Mesendoderm (in vitro differentiated cells): ENCODE measurements at regions not wholly inside any gene's neighbourhood (a gene's known extent, or its start where the extent isn't known, plus 50 kb on each side); places are given as distances from the start of the nearest gene placed in this dataset.

ENCODE experiments used
- DNase-seq: peaks from one replicate; pipeline ENCODE4 v3.0.0; 2013
- H2AK5ac ChIP-seq: 2 replicates; pipeline ENCODE4 v1.6.1; 2013; ENCODE audit warnings: low read length, inconsistent platforms
- H2BK120ac ChIP-seq: 2 replicates; pipeline ENCODE4 v1.6.1; 2013; ENCODE audit warnings: low read depth, mild to moderate bottlenecking, low read length, moderate library complexity, mixed read lengths
- H2BK15ac ChIP-seq: replicated peaks from 2 replicates; pipeline ENCODE4 v1.6.1; 2013; ENCODE audit warnings: low read depth, mild to moderate bottlenecking, moderate library complexity
- H2BK5ac ChIP-seq: 2 replicates; pipeline ENCODE4 v1.6.1; 2013; ENCODE audit warnings: low read length, inconsistent platforms
- H3K18ac ChIP-seq: 2 replicates; pipeline ENCODE4 v1.6.1; 2013; ENCODE audit warnings: mild to moderate bottlenecking, low read length, mixed read lengths
- H3K23ac ChIP-seq: one replicate; pipeline ENCODE4 v1.6.1; 2013; ENCODE audit warnings: low read length
- H3K27ac ChIP-seq: 2 replicates; pipeline ENCODE4 v1.5.1; 2013; ENCODE audit warnings: low read depth, mild to moderate bottlenecking, inconsistent platforms, low read length, moderate library complexity
- H3K27me3 ChIP-seq: 2 replicates; pipeline ENCODE4 v1.6.1; 2013; ENCODE audit warnings: low read length, control low read depth, mild to moderate bottlenecking, inconsistent platforms; ENCODE audit not compliant: insufficient read depth, poor library complexity
- H3K36me3 ChIP-seq: 2 replicates; pipeline ENCODE4 v1.6.1; 2013; ENCODE audit warnings: low read length, inconsistent platforms; ENCODE audit not compliant: control insufficient read depth, insufficient read depth
- H3K4ac ChIP-seq: one replicate; pipeline ENCODE4 v1.6.1; 2013; ENCODE audit warnings: low read depth, mild to moderate bottlenecking, low read length, moderate library complexity
- H3K4me1 ChIP-seq: 2 replicates; pipeline ENCODE4 v1.6.1; 2013; ENCODE audit warnings: low read depth, low read length, inconsistent platforms; ENCODE audit not compliant: control insufficient read depth
- H3K4me2 ChIP-seq: 2 replicates; pipeline ENCODE4 v1.6.1; 2013; ENCODE audit warnings: low read length
- H3K4me3 ChIP-seq: 2 replicates; pipeline ENCODE4 v1.5.1; 2013; ENCODE audit warnings: mild to moderate bottlenecking, low read length
- H3K56ac ChIP-seq: one replicate; pipeline ENCODE4 v1.6.1; 2013; ENCODE audit warnings: low read length
- H3K79me1 ChIP-seq: 2 replicates; pipeline ENCODE4 v1.6.1; 2013; ENCODE audit warnings: low read length, inconsistent platforms
- H3K79me2 ChIP-seq: 2 replicates; pipeline ENCODE4 v1.6.1; 2013; ENCODE audit warnings: mild to moderate bottlenecking, low read length; ENCODE audit not compliant: control insufficient read depth, insufficient read depth
- H3K9ac ChIP-seq: 2 replicates; pipeline ENCODE4 v1.6.1; 2013; ENCODE audit warnings: low read length, inconsistent platforms
- H4K5ac ChIP-seq: one replicate; pipeline ENCODE4 v1.6.1; 2013; ENCODE audit warnings: low read length
- H4K8ac ChIP-seq: one replicate; pipeline ENCODE4 v1.6.1; 2013; ENCODE audit warnings: low read depth, mild to moderate bottlenecking, control low read depth, low read length, moderate library complexity
- WGBS: extraction: QIAGEN DNeasy Blood & Tissue Kit; methylation state at CpG from one replicate; pipeline ENCODE4 v1.1.7; 2013; ENCODE audit warnings: low lambda C conversion rate, missing lambda C conversion rate; ENCODE audit not compliant: insufficient coverage; ENCODE audit errors: extremely low coverage; 5-methylcytosine and 5-hydroxymethylcytosine counted together

DNA sequence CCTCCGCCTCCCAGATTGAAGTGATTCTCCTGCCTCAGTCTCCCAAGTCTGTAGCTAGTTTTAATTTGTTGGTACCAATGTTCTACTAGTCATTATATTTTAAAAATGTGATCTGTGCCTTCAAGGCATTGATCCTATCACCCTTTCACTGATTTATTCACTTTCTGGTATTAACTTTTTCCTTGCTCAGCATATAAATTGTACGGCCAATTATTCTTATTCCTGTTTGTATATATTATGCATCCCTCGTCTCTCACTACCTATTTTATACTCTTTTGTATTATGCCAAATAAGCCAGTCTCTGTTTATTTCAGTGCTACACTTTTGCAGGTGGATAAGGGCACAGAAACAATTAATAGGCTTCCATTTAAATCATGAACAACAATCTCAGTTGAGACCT lies 620.2 kb upstream of the BCHE start:
- Histone ChIP-seq H3K79me2 (no peaks in the 10 kb centered on the region), H3K4ac (no peak overlapping the region), H2AK5ac (no peak overlapping the region), H2BK5ac (no peak overlapping the region), H3K4me2 (no peak overlapping the region), H2BK120ac (no peak overlapping the region), H3K9ac (no peak overlapping the region), H3K23ac (no peak overlapping the region), H3K4me3 (no peak overlapping the region), H3K79me1 (no peaks in the 10 kb centered on the region), H3K4me1 (no peaks in the 10 kb centered on the region), H3K36me3 (no peaks in the 10 kb centered on the region), H3K27me3 (no peaks in the 10 kb centered on the region), H4K8ac (no peak overlapping the region), H4K5ac (no peak overlapping the region), H3K18ac (no peak overlapping the region), H3K56ac (no peak overlapping the region), H2BK15ac (no peak overlapping the region), H3K27ac (no peak overlapping the region)
- no CpG with 5 or more reads among the region's 3 CpGs for WGBS
- DNase-seq = no peak

DNA sequence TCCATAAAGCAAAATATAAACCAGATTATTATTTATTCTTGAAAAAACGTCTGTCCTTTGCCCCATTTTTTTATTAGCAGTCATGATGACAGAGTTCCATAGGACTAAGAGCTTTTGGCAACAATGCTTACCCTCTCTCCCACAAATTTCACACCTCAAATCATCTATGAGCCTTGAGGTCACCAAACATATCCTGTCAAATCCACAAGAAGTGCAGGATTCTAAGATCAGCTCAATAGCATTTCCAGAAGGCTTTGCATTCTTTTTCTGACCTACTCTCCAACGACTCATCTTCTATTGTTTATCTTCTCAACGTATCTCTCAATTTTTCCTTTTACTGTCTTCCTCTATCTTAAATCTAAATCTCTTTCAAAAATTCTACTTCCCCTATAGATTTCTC lies 619.1 kb upstream of the BCHE start:
- H2AK5ac ChIP-seq = no peak overlapping the region
- H3K56ac ChIP-seq = no peak overlapping the region
- H3K79me1 ChIP-seq = no peaks in the 10 kb centered on the region
- no peak overlapping the region for H2BK120ac ChIP-seq
- 100% methylated on average over 1 of the region's 3 CpGs for WGBS
- H3K9ac ChIP-seq = no peak overlapping the region
- no peak overlapping the region for H4K8ac ChIP-seq
- no peak overlapping the region for H3K4me3 ChIP-seq
- no peaks in the 10 kb centered on the region for H3K36me3 ChIP-seq
- no peak overlapping the region for H3K4ac ChIP-seq
- no peak overlapping the region for H3K4me2 ChIP-seq
- H3K27ac ChIP-seq = no peak overlapping the region
- H3K18ac ChIP-seq = no peak overlapping the region
- H2BK15ac ChIP-seq = no peak overlapping the region
- H3K27me3 ChIP-seq = no peaks in the 10 kb centered on the region
- no peaks in the 10 kb centered on the region for H3K79me2 ChIP-seq
- no peak overlapping the region for H2BK5ac ChIP-seq
- no peak overlapping the region for H3K23ac ChIP-seq
- no peaks in the 10 kb centered on the region for H3K4me1 ChIP-seq
- peak; percentile 11 for DNase-seq
- no peak overlapping the region for H4K5ac ChIP-seq

DNA sequence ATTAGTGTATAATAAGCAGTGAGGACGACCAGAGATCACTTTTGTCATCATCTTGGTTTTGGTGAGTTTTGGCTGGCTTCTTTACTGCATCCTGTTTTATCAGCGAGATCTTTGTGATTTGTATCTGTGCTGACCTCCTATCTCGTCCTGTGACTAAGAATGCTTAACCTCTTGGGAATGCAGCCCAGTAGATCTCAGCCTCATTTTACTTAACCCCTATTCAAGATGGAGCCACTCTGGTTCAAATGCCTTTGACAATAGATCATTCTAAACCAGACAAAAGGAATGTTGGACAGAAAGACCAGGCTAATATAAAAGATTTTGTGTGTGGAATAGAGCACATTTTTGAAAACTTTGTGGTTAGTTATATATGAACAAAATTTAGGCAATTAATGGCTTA lies 618.5 kb upstream of the BCHE start:
- Histone ChIP-seq H4K5ac (no peak overlapping the region), H3K27ac (no peak overlapping the region), H3K27me3 (no peaks in the 10 kb centered on the region), H3K4me2 (no peak overlapping the region), H4K8ac (no peak overlapping the region), H3K18ac (no peak overlapping the region), H2BK120ac (no peak overlapping the region), H3K79me2 (no peaks in the 10 kb centered on the region), H2BK15ac (no peak overlapping the region), H3K36me3 (no peaks in the 10 kb centered on the region), H3K4ac (no peak overlapping the region), H3K79me1 (no peaks in the 10 kb centered on the region), H3K9ac (no peak overlapping the region), H3K4me3 (no peak overlapping the region), H3K56ac (no peak overlapping the region), H3K23ac (no peak overlapping the region), H2AK5ac (no peak overlapping the region), H2BK5ac (no peak overlapping the region), H3K4me1 (no peaks in the 10 kb centered on the region)
- DNase-seq = peak; percentile 71
- WGBS = no CpG with 5 or more reads among the region's 3 CpGs

- H3K4me3 ChIP-seq = no peak overlapping the region
Observed at GRCh38 chr3:166453478-166453877, 616.3 kb upstream of the BCHE start.

GRCh38 chr3:166451997-166452396 lies 614.8 kb upstream of the BCHE start:
- Histone ChIP-seq H3K4me3 (no peak overlapping the region), H2BK120ac (no peak overlapping the region), H3K79me2 (no peaks in the 10 kb centered on the region), H3K56ac (no peak overlapping the region), H3K4me1 (no peaks in the 10 kb centered on the region), H3K36me3 (no peaks in the 10 kb centered on the region), H3K18ac (no peak overlapping the region), H4K5ac (no peak overlapping the region), H4K8ac (no peak overlapping the region), H2AK5ac (no peak overlapping the region), H3K27me3 (no peaks in the 10 kb centered on the region), H2BK15ac (no peak overlapping the region), H3K23ac (no peak overlapping the region), H2BK5ac (no peak overlapping the region), H3K9ac (no peak overlapping the region), H3K79me1 (no peaks in the 10 kb centered on the region), H3K4me2 (no peak overlapping the region), H3K27ac (no peak overlapping the region), H3K4ac (no peak overlapping the region)
- WGBS = no CpG with 5 or more reads among the region's 1 CpG
- no peak for DNase-seq

More at GRCh38 chr3:166453478-166453877, 616.3 kb upstream of the BCHE start:
- no peak overlapping the region for H3K4me2 ChIP-seq
- DNase-seq = peak; percentile 25
- H3K27me3 ChIP-seq = no peaks in the 10 kb centered on the region
- H4K5ac ChIP-seq = no peak overlapping the region
- H4K8ac ChIP-seq = no peak overlapping the region
- H2BK15ac ChIP-seq = no peak overlapping the region
- no peak overlapping the region for H2BK120ac ChIP-seq
- H3K23ac ChIP-seq = no peak overlapping the region
- H3K36me3 ChIP-seq = no peaks in the 10 kb centered on the region
- no peak overlapping the region for H3K9ac ChIP-seq
- no peak overlapping the region for H2AK5ac ChIP-seq
- WGBS = no CpG with 5 or more reads among the region's 1 CpG
- H3K79me1 ChIP-seq = no peaks in the 10 kb centered on the region
- H3K4me1 ChIP-seq = no peaks in the 10 kb centered on the region
- no peaks in the 10 kb centered on the region for H3K79me2 ChIP-seq
- no peak overlapping the region for H2BK5ac ChIP-seq
- no peak overlapping the region for H3K56ac ChIP-seq
- no peak overlapping the region for H3K18ac ChIP-seq
- no peak overlapping the region for H3K4ac ChIP-seq
- no peak overlapping the region for H3K27ac ChIP-seq

DNA sequence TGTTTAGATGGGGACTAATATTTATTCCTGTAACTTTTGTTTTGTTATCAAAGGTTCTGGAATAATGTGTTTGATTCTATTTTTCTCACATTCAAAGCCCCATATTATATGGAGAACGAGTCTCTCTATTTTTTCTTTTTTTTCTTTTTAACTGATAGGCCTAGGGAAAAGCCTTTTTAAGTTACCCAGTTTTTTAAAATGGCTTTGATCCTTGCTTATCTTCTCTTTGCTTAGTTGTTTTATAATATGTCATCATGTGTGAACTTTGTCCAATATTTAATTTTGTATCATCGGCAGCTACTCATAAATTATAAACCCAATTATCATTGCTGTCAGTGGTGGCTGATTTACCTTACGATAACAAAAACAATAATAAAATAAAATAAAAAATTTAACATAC lies 610.3 kb upstream of the BCHE start:
- no peak for DNase-seq
- Histone ChIP-seq H2BK15ac (no peak overlapping the region), H2BK120ac (no peak overlapping the region), H3K36me3 (no peaks in the 10 kb centered on the region), H3K4ac (no peak overlapping the region), H3K79me2 (no peaks in the 10 kb centered on the region), H3K4me1 (no peaks in the 10 kb centered on the region), H3K4me2 (no peak overlapping the region), H3K18ac (no peak overlapping the region), H3K23ac (no peak overlapping the region), H3K9ac (no peak overlapping the region), H3K79me1 (no peaks in the 10 kb centered on the region), H3K27ac (no peak overlapping the region), H4K8ac (no peak overlapping the region), H2BK5ac (no peak overlapping the region), H3K27me3 (no peaks in the 10 kb centered on the region), H2AK5ac (no peak overlapping the region), H3K4me3 (no peak overlapping the region), H3K56ac (no peak overlapping the region), H4K5ac (no peak overlapping the region)
- WGBS = no CpG with 5 or more reads among the region's 3 CpGs
